Activated CD8-positive, alpha-beta T cell treated with anti-CD3 and anti-CD28 coated beads for 36 hours (primary cell): ENCODE measurements at regions not wholly inside any gene's neighbourhood (a gene's known extent, or its start where the extent isn't known, plus 50 kb on each side); places are given as distances from the start of the nearest gene placed in this dataset.

ENCODE experiments used
- ATAC-seq: fragments of 200-7000 bp; cut with Tn5 transposase; one replicate; pipeline ENCODE4 v1.10.0; 2021; ENCODE audit warnings: mild to moderate bottlenecking, moderate library complexity
- CTCF ChIA-PET: fragments of 350-600 bp; sonication (Branson Sonifier 250); formaldehyde crosslinking; loops from one replicate; lab custom pipeline; 2021; ENCODE audit warnings: antibody characterized with exemption; lab: Charles Lee
- POLR2A ChIA-PET: fragments of 350-600 bp; sonication (Branson Sonifier 250); formaldehyde crosslinking; loops from one replicate; lab custom pipeline; 2021; ENCODE audit warnings: antibody characterized with exemption; lab: Charles Lee
- DNase-seq: peaks from one replicate; pipeline ENCODE4 v3.0.0-alpha.2; 2020
- H3K27ac Mint-ChIP-seq: one replicate; pipeline ENCODE4 v1.8.0; 2021; ENCODE audit warnings: mild to moderate bottlenecking, mixed read lengths
- H3K27me3 Mint-ChIP-seq: one replicate; pipeline ENCODE4 v1.8.0; 2021; ENCODE audit warnings: mixed read lengths
- H3K36me3 Mint-ChIP-seq: one replicate; pipeline ENCODE4 v1.8.0; 2021; ENCODE audit warnings: low read depth, mixed read lengths
- H3K4me1 Mint-ChIP-seq: one replicate; pipeline ENCODE4 v1.8.0; 2021; ENCODE audit warnings: low read depth, mixed read lengths
- H3K4me3 Mint-ChIP-seq: one replicate; pipeline ENCODE4 v1.8.0; 2021; ENCODE audit warnings: mild to moderate bottlenecking, moderate library complexity, mixed read lengths
- H3K9me3 Mint-ChIP-seq: one replicate; pipeline ENCODE4 v1.8.0; 2021; ENCODE audit warnings: mixed read lengths
- CTCF ChIP-seq: fragments of 200-600 bp; IDR thresholded peaks from one replicate; pipeline ENCODE4 v1.8.0; 2022; ENCODE audit warnings: antibody characterized with exemption, mild to moderate bottlenecking
- intact Hi-C: fragments of 100-400 bp; cut with micrococcal nuclease; formaldehyde crosslinking; loops from one replicate; pipeline ENCODE4 v1.10.0; 2022

- ATAC-seq (no peak), DNase-seq (no peak)
- Mint-ChIP-seq H3K36me3 (no peaks in the 10 kb centered on the region), H3K27ac (no peak overlapping the region), H3K4me3 (no peak overlapping the region), H3K27me3 (no peaks in the 10 kb centered on the region), H3K4me1 (no peaks in the 10 kb centered on the region), H3K9me3 (peaks cover 16% of the 10 kb centered on the region)
- no peak for TF ChIP-seq CTCF
- POLR2A ChIA-PET: no interaction called here
- intact Hi-C loops: no loop called here
- CTCF ChIA-PET: no interaction called here
These were observed 215.5 kb upstream of the BCOR start for GRCh38 chrX:40313269-40313668.

DNA sequence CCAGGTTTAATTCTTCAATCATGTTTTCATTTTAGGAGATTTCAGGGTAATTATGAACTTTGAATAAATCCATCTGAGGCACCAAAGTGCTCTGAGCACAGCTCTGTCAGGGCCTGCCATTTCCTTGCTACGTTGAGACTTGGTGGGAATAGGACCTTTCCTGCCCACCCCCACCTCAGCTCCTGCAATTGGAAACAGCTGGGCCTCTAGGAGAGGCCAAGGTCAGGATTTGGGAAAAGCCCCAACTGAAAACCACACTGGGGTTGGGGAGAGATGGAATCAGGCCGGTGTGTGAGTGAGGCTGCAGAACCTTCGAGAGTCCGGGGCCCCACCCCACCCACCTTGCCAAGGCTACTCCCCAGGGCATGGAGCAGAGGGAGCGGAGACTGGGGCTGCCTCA lies 212.7 kb upstream of the BCOR start:
- H3K4me3 Mint-ChIP-seq: no peak overlapping the region
- no peak overlapping the region for H3K27ac Mint-ChIP-seq
- H3K27me3 Mint-ChIP-seq: no peaks in the 10 kb centered on the region
- ChIA-PET CTCF (no interaction called here), POLR2A (no interaction called here)
- H3K9me3 Mint-ChIP-seq: peaks cover 3% of the 10 kb centered on the region
- ATAC-seq (no peak), DNase-seq (no peak)
- intact Hi-C loops: no loop called here
- TF ChIP-seq CTCF: no peak
- no peaks in the 10 kb centered on the region for H3K4me1 Mint-ChIP-seq
- no peaks in the 10 kb centered on the region for H3K36me3 Mint-ChIP-seq

- Mint-ChIP-seq H3K4me3 (no peak overlapping the region), H3K27me3 (no peaks in the 10 kb centered on the region), H3K9me3 (no peaks in the 10 kb centered on the region), H3K27ac (no peak overlapping the region), H3K36me3 (no peaks in the 10 kb centered on the region), H3K4me1 (no peaks in the 10 kb centered on the region)
- DNase-seq (no peak), ATAC-seq (no peak)
- TF ChIP-seq CTCF: no peak
- POLR2A ChIA-PET: no interaction called here
- CTCF ChIA-PET: no interaction called here
- intact Hi-C loops: no loop called here
These were observed 212.3 kb upstream of the BCOR start for GRCh38 chrX:40310016-40310415.

GRCh38 chrX:40307871-40308270 lies 210.1 kb upstream of the BCOR start:
- POLR2A ChIA-PET: no interaction called here
- no peak overlapping the region for H3K4me3 Mint-ChIP-seq
- CTCF ChIA-PET: no interaction called here

DNA sequence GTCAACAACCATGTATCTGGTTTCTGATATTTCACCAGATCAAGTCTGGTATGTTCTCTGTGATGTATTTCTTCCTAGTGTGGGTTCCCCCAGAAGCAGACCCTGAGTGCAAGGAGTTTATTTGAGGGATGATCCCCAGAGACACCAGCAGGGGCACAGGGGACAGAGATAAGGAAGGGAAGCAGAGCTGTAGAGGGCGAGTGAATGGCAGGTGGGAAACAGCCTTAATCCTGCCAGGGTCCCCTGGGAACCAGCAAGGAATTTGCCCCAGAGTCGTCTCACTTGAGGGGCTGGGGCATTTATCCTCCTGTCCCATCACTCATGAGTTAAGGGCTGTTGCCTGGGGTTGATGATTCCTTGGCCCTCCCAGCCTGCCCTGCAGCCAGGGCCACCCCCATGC lies 206.4 kb upstream of the BCOR start:
- Mint-ChIP-seq H3K4me1 (peaks cover 21% of the 10 kb centered on the region), H3K27ac (no peak overlapping the region), H3K27me3 (peaks cover 2% of the 10 kb centered on the region), H3K4me3 (no peak overlapping the region), H3K36me3 (no peaks in the 10 kb centered on the region), H3K9me3 (no peaks in the 10 kb centered on the region)
- TF ChIP-seq CTCF: no peak
- POLR2A ChIA-PET: interaction anchor here (0.7 kb wide), 1 partner anchor 317 kb away, joined by 3 read pairs; no protein-coding TSS in a partner anchor
- CTCF ChIA-PET: no interaction called here
- intact Hi-C loops: no loop called here
- no peak for ATAC-seq
- DNase-seq: no peak

More at GRCh38 chrX:40307871-40308270, 210.1 kb upstream of the BCOR start:
- no peak for TF ChIP-seq CTCF
- no peak overlapping the region for H3K27ac Mint-ChIP-seq
- no peaks in the 10 kb centered on the region for H3K9me3 Mint-ChIP-seq
- peaks cover 9% of the 10 kb centered on the region for H3K4me1 Mint-ChIP-seq
- no peaks in the 10 kb centered on the region for H3K36me3 Mint-ChIP-seq
- H3K27me3 Mint-ChIP-seq: no peaks in the 10 kb centered on the region
- intact Hi-C loops: no loop called here
- DNase-seq (no peak), ATAC-seq (no peak)
